ENCODE measurements at regions not wholly inside any gene's neighbourhood (a gene's known extent, or its start where the extent isn't known, plus 50 kb on each side); places are given as distances from the start of the nearest gene placed in this dataset.

GRCh38 chr15:47493357-47494247 lies 223.7 kb upstream of the SEMA6D start:
- no peak for TF ChIP-seq CTCF (IDR thresholded peaks at IDR 0.05)
- TF ChIP-seq POLR2A (IDR thresholded peaks at IDR 0.05): no peak
